HG03432 (cell line): ENCODE measurements at regions not wholly inside any gene's neighbourhood (a gene's known extent, or its start where the extent isn't known, plus 50 kb on each side); places are given as distances from the start of the nearest gene placed in this dataset.
"Not testable (repeated sequence)": the region's sequence is repeated elsewhere in the genome, so short reads cannot be mapped to it uniquely, and the experiment has no call there.

ENCODE experiments used
- ATAC-seq: cut with Tn5 transposase; IDR thresholded peaks from one replicate; pipeline ENCODE4 v1.9.1; 2021; ENCODE audit warnings: mild to moderate bottlenecking, moderate library complexity; ENCODE audit not compliant: unreplicated experiment

- no peak for ATAC-seq
Measured at GRCh38 chr6:67009818-67010217, 1302.8 kb upstream of the EYS start.

- ATAC-seq = no peak
Measured at GRCh38 chr6:67003844-67004243, 1296.8 kb upstream of the EYS start.

GRCh38 chr6:67000121-67000520 lies 1293.1 kb upstream of the EYS start:
- no peak for ATAC-seq

- ATAC-seq = not testable (repeated sequence)
Measured at GRCh38 chr6:66997579-66997978, 1290.6 kb upstream of the EYS start.

GRCh38 chr6:66995669-66996068 lies 1288.6 kb upstream of the EYS start:
- no peak for ATAC-seq

GRCh38 chr6:66993708-66994107 lies 1286.7 kb upstream of the EYS start:
- not testable (repeated sequence) for ATAC-seq

GRCh38 chr6:66993272-66993671 lies 1286.2 kb upstream of the EYS start:
- no peak for ATAC-seq

- ATAC-seq = no peak
Measured at GRCh38 chr6:66992660-66993059, 1285.6 kb upstream of the EYS start.

GRCh38 chr6:66986940-66987339 lies 1279.9 kb upstream of the EYS start:
- ATAC-seq = no peak

- no peak for ATAC-seq
Measured at GRCh38 chr6:66985816-66986215, 1278.8 kb upstream of the EYS start.

GRCh38 chr6:66970373-66970772 lies 1263.3 kb upstream of the EYS start:
- ATAC-seq = no peak

- ATAC-seq = no peak
Measured at GRCh38 chr6:66965227-66965626, 1258.2 kb upstream of the EYS start.

GRCh38 chr6:66964216-66964615 lies 1257.2 kb upstream of the EYS start:
- ATAC-seq = no peak

- no peak for ATAC-seq
Measured at GRCh38 chr6:66962082-66962481, 1255.1 kb upstream of the EYS start.

- ATAC-seq = no peak
Measured at GRCh38 chr6:66961191-66961590, 1254.2 kb upstream of the EYS start.

GRCh38 chr6:66949191-66949661 lies 1242.2 kb upstream of the EYS start:
- ATAC-seq = no peak

GRCh38 chr6:66948106-66948505 lies 1241.1 kb upstream of the EYS start:
- ATAC-seq = no peak

- no peak for ATAC-seq
Measured at GRCh38 chr6:66940003-66940402, 1233.0 kb upstream of the EYS start.

GRCh38 chr6:66937180-66937579 lies 1230.2 kb upstream of the EYS start:
- no peak for ATAC-seq

GRCh38 chr6:66935612-66936011 lies 1228.6 kb upstream of the EYS start:
- no peak for ATAC-seq

- ATAC-seq = no peak
Measured at GRCh38 chr6:66931787-66932186, 1224.8 kb upstream of the EYS start.

- no peak for ATAC-seq
Measured at GRCh38 chr6:66930559-66931290, 1223.7 kb upstream of the EYS start.

- no peak for ATAC-seq
Measured at GRCh38 chr6:66926060-66926459, 1219.0 kb upstream of the EYS start.
